OCI-LY1 (cell line): ENCODE measurements at regions not wholly inside any gene's neighbourhood (a gene's known extent, or its start where the extent isn't known, plus 50 kb on each side); places are given as distances from the start of the nearest gene placed in this dataset.

Experiments used
- CTCF ChIP-seq: fragments of 200-600 bp; sonication (generic), shearing (Covaris generic); IDR thresholded peaks from 2 replicates; pipeline ENCODE4 v1.5.1; 2017; ENCODE audit warnings: mild to moderate bottlenecking, antibody characterized with exemption, low read length, moderate library complexity, mixed read lengths
- EZH2 ChIP-seq: fragments of 200-600 bp; sonication (generic), shearing (Covaris generic); IDR thresholded peaks from 2 replicates; pipeline ENCODE4 v1.8.0; 2017; ENCODE audit warnings: borderline replicate concordance, mixed run types, mild to moderate bottlenecking, antibody characterized with exemption, low read length, moderate library complexity, mixed read lengths

DNA sequence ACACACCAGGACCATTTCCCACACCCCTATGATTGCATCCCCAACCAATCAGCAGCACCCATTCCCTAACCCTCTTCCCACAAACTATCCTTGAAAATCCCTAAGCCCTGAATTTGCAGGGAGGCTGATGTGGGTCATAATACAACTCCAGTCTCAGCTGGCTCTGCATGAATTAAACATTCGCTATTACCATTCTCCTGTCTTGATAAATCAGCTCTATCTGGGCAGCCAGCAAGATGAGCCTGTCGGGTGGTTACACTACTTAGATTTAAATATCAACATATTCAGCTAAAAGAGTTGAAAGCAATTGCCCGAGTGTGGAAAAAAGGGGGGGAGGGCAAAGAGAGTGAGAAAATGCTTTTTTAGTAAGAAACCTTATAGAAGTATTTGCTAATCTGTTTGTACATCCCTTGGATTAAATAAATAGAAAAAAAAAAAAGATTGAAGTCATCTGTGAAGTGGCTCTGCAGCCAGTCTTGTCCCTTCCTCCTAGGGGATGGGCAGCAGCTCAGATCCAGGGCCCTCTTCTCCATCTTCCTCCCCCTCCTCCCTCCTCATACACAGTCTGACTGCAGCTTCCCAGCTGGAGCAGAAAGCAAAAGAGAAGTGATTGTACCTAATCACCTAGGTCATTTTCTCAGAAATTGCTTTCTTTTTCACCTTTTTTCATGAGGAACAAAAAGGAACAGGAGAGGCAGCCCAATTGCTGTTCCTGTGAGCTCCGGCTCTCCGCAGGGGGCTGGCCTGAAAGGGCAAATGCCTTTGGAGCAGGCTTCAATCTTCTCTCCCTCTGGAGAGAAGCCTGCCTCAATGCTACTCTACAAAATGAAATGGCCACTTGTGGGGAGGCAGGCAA, 356.6 kb upstream of the SULF2 start:
- TF ChIP-seq CTCF (no peak), EZH2 (no peak)
